Left forelimb (tissue), 1 donor: ENCODE measurements at regions not wholly inside any gene's neighbourhood (a gene's known extent, or its start where the extent isn't known, plus 50 kb on each side); places are given as distances from the start of the nearest gene placed in this dataset.

Experiments used
- DNase-seq: peaks from one replicate; pipeline ENCODE4 v3.0.0-alpha.2; 2018; ENCODE audit warnings: low spot score

DNA sequence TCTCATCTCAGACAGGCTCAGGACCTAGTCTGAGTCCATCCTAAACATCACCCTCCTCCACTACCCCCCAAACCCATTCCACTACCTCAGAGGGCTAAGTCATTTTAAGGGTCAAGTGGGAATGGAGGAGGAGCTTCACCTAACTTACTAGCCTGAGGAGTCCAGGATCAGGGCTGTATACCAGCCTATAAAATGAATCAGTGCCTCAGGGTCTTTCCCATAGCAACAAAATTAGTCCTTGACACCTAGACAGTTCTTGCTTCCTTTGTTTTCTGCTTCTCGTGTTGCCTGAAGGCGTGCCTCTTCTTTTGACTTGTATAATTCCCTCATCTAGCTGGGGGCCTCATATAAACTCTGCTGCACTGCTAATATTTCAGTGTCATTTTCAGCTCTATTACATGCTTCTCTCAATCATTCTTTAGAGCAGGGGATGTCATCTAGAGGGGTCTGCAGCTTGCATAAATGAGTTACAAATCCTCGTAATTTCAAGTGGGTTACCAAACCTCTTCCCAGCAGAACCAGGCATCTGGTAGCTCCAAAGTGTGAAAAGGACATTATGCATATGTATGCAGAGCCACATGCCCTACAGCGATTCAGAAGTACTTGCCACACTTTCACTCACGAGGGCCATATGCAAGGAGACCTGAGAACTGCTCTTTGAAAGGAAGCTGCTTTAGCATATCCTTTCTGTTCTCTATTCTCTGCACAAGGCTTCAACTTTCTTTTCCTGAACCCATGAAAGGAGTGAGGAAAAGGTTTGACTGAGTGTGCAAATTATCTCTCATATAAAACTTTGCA lies 311.7 kb upstream of the SEMA6D start:
- DNase-seq, result no peak

DNA sequence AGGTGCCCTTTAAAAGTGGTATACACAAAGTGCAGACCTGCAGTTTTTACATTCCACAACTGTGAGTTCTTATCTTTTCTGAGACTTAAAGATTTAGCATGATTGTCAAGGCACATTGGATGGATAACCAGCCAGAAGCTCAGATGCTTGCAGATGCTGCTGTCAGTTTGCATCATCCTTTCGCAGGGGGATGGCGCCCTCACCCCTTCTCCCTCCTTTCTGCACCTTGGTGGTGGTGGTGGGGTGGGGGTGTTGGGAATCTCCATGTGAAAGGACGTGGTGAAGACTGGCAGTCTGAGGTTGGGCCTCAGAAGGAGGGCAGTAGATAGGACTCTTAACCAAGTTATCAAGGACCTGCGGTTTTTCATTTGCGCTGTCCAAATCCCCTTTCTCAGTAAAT lies 309.6 kb upstream of the SEMA6D start:
- DNase-seq, result no peak

DNA sequence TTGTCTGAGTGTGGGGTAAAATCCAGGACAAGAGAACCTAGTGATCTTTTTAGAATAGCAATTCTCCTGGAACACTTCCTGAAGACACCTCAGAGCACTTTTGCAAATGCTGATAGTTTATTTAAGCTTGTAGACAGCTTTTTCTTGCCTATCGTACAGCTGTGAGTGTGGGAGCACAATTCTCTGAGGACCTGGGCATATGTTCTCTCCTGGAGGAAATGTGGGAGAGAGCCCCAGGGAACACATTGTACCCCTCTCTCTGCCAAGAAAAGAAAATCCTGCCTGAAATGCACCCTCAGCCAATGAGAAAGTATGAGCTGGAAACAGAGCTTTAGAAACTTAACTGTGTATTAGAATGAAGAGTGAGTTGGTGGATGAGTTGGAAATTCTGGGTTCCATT lies 308.3 kb upstream of the SEMA6D start:
- no peak for DNase-seq

DNA sequence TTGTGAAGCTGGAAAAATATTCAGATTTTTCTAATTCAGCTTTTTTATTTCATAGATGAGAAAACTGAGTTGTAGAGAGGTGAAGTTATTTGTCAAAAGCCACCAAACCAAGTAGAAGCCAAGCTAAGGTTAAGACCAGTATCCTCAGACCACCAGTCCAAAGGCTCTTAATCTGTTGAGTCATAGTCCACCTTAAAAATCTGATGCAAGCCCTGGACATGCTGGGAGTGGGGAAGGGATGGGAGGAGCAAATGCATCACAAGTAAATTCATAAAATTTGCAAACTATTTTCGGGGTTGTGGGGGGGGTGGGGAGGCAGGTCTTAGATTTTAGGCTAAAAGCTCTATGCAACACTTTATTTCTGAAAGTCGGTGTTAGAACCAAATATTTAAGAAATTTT lies 307.7 kb upstream of the SEMA6D start:
- no peak for DNase-seq

DNA sequence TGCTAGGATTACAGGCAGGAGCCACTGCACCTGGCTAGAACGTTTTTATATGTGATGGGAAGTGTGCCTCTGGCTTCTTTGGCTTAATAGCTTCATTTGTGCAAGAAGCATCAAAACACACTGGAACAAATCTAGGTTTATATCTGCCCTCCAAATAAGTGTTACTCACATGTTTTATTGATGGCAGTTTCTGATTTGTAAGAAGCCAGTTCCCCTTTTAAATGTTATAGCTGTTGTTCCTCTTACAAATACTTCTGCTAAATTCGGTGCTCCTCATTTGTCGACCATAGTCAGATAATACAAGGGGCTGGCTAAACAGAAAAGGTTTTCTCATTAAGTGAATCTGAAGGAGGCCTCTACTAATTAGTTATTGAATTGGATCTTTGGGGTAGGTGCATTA lies 307.1 kb upstream of the SEMA6D start:
- DNase-seq, result no peak

DNA sequence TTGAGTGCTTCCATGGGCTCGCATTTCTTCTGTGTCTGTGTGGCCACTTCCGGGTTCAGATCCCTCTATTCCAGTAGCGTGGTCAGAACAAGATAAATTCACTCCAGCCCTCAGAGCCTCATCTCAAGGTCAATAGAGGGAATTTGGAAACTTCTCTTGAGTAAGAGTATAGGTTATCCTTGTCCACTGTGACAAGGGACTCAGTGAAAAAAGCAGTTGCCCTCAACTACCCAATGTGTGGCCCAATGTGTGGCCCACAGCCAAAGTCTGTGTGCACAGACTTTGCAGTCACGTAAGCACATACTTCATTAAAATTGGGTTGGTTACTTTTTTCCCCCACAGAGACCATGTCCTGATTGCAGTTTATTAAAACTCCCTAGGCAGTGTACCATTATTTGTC lies 305.6 kb upstream of the SEMA6D start:
- DNase-seq, result no peak

DNA sequence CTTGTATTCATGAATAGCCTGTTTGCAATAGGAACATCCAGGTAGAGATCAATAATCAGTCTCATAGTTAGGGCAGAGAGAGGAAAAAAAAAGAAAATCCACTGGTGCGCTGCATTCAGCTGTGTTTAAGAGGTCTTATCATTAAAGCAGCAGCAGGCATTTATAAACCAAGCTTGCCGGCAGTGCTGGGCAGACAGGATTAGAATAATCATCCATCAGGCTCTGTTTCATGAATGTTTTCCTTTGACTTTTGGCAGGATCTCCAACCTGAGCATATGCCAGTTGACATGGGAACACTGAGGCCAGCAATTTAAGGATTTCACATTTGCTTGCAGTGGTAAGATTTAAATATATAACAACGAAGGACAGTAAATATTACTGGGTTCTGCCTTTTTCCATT lies 305.2 kb upstream of the SEMA6D start:
- DNase-seq, result no peak

DNA sequence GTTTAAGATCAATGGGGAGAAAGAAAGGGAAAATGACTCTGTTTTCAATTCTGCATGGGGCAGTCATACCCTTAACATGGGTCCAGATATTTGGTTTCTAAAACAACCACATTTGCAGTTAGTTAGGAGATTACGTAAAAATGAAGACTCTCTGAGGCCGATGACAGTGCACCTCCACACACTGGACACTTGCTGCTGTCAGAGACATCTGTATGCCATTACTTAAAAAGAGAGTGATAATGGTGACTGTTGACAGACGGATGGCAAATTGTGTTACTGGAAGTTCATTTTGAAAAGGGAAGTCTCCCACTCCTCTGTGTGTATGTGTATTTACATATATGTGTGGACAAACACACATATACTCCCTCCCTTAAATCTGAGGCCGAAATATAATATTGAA lies 304.5 kb upstream of the SEMA6D start:
- no peak for DNase-seq

DNA sequence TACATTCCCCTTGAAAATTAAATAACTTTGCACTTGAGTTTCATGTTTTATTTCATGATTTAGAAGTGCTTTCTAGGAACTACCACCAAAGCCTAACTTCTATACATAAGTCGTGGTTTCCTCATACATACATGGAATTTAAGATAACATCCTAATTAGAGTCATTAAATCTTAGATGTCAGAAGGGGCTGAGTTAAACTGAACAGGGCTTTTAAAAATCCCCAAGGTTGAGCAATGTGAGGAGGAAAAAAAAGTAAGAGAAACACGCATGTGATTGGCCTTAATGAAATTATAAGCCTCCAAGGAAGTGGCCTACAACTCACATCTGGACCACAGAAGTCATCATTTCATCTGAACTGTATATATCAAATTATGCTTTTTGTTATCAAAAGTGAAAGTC lies 303.1 kb upstream of the SEMA6D start:
- no peak for DNase-seq

DNA sequence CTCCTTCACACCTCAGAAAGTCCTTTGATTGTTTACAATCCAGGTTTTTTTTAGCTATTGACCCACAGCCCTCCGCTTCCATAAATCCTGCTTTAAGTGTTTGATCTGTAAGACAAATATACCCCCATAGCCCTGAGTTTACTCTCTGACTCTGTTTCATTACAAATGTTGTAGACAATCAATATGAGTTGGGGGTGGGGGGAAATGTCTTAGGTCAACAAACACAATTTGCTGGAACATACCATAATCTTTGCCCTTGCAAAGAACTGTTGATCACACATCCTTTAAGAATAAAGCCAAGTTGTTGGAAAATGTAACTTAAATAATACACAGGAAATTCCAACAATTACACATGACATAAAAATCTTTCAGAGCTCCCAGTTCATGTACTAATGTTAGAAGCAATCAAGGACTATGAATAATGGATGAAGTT lies 301.8 kb upstream of the SEMA6D start:
- no peak for DNase-seq

DNA sequence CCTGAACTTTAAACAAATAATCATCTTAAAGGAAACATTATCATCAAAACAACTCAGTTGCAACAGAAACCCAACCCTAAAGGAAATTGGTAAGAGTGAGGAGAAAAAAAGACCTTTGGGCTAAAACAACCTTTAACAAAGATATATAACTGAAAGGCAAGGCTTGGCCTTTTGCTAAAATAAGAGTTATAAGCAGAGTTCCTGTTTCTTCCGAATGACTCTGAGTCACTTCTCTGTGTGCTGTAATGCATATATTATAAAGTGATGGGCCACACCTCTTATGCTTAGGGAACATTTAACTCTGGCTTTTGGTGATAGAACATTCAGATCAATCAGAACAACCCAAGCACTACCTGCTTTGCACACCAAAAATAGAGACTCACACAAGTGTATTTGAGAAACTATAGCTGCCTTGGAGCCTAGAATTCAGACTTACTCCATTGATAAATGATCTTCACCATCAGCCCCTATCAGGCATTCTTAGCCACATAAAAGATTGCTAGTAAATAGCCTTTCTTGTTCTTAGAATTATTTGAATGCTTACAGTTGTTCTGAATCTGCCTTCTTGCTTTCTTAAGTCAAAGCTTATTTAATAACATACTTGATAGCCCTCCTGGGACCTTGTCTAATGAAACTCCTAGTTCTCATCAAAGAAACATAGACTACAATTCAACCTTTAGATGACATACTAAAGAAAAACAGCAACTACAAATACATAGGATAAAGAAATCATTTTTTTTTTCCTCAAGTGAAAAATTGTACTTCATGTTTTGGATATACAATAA lies 294.2 kb upstream of the SEMA6D start:
- no peak for DNase-seq

DNA sequence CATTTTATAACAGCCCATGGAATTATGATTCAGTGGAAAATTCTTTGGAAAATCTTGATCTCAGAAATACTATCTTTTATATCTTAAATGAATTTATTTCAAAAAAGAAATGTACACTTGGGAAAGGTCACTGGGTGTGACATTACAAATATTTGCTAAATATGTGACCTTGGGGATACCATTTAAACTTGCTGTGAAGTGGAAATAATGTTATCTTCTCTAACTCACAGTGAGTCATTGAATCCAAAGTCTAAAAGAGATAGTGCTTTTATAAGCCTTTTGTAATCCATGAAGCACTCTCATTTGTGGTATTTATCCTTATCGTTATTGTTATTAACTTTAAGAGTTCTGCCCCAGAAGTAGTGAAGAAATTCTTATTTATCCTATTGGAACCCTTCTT lies 289.8 kb upstream of the SEMA6D start:
- DNase-seq, result no peak

DNA sequence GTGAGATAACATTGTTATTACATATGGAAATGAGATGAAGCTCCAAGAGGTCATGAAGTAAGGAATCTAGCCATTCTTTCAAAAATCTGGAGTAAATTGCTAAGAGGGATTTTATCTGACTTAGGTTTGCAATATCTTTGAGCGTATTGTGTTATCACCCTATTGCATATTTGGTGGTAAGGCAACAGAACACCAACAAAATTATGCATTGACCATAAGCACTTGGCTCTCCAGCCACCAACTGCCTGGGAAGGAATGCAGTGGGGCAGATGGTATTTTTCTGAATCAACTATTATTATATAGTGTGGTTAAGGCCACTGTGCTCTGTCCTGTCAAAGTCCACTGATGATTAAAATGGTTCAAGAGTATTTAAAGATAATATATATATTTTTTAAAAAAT lies 287.9 kb upstream of the SEMA6D start:
- DNase-seq, result no peak

DNA sequence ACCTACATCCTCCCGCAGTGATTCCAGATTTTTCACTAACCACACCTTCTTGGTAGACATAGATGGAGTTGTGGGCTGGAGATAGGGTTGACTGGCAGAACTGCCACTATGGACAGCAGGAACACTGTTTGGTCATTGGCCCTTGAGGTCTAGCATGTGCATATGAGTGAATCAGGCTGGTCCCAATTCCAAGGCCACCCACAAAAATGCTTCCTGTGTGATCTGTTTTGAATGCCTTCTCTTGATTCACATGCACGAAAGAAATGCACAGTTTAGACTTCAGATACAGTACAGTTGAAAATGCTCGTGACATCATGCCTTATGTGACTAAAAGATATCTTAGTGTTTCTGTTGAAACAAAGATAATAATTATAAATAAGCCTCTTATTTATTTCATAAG lies 285.8 kb upstream of the SEMA6D start:
- DNase-seq, result no peak

DNA sequence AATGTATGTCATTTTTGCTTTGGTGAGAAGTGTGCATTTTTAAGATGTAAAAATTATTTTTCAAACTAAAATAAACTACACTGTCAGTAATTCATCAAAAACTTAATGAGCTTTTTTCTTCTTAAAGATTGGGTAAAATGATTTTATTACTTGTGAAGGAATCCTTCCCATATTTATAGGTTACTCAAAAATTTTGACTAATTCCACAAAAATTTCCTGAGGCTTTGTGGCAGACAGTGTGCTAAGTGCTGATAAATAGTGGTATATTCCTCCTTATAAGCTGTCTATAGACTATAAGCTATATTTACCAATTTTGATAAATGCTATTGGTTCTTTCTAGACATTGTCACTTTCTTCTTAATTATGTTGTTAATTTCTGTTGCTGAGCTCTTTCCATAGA lies 284.5 kb upstream of the SEMA6D start:
- no peak for DNase-seq

DNA sequence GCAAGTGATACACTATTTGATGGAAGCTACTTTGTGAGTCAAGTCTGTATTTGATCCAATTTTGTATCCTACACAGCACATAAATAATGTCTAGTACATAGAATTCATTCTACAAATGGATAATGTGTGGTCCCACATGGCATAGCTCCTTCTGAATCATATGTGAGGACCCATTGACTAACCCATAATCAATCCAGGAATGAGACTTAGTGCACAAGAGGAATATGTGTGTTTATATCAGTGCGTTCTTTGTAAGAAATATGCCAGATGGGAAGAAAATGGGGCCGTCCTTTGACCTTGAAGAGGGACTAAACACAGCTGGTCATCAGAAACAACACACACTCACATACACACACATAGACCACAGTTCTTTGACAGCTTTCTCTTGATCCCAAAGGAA lies 282.7 kb upstream of the SEMA6D start:
- no peak for DNase-seq

DNA sequence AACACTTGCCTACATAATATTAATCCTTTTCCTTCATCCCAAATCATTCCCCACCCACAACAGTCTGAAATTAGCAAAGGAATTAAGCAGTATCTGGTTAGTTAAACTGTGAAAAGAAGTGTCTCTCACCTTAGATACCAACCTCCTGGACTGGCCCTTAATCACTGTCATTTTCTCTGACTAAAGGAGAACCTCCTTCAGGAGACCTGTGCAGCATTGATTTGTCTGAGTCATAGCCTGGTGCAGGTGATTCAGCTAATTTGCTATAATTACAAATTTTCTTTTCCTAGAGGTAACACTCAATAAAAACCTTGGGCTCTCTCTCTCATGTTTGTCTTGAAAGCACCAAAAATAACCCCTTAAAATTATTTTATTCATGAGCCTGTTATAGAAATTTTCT lies 279.8 kb upstream of the SEMA6D start:
- DNase-seq, result no peak

DNA sequence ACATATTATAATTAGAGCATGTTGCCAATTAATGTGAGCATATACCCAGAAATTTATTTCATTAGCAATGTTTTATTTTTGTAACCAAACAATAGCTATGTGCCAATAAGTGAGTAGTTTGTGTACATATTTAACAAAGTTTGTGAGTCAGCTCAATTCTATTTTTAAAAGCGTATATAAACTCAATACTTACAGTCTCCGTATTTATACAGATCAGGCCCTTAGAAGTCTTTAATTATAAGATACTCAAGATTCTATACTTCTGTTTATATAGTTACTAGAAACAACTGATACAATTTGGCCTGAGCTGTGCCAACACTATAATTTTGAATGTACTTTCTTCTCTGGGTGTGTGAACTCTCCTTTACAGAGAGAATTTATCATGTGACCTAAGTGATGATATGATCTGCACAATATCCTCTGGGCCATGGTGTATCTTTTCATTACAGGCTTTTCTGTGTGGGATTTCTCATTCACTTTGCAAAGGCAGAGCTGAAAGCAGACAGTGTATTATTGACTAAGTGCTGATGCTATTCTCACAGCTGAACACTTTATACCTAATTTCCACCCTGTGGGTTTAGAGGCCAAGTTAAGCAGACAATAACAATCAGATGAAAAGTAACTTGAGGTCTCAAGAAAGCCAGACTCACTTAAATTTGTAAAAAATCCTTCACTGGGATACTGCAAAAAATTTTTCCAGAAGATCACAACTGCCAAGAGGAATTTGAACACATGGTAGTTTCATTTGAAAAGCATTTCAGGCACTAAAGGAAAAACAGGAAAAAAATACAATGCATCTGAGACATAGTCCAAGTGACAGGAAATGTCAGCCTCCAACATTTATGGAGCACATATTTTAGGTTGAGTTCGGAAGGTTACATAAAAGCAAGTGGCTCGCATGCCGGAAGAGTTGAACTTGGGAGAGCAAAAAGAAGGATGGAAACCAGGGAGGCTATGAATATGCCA lies 277.9 kb upstream of the SEMA6D start:
- DNase-seq, result no peak

DNA sequence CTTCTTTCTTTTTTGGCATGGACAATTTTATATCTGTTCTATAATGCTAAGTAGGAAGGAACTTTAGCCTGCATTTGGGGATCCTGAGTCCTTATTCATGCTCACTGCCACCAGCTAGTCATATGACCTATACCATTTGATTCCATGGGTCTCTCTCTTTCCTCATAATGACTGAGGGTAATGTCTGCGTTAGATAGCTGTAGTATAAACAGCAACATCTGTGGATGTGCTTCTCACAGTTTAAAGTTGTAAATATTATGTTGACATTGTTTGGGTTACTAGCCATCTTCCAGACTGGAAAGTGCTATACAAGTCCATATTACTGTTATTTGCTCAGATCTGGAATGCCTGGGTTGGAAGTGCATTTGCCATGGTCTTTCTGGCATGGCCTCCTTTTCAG lies 274.9 kb upstream of the SEMA6D start:
- DNase-seq, result no peak

DNA sequence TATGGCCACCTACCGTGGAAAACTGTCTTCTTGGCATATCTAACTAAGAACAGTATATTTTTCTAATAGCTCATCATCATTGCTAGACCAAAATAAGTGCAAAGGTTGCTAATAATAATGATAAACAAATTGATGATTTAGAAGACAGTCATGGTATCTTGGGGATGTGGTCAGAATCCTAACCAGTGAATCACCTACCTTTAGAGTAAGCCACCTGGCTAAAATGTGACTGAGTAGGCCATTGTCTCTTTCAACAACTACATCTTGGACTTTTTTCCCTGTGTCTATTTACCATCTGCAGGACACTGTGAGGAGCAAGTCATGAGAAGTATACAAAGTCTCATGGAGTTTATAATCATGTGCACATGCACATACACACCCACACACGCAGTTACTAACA lies 273.5 kb upstream of the SEMA6D start:
- no peak for DNase-seq

DNA sequence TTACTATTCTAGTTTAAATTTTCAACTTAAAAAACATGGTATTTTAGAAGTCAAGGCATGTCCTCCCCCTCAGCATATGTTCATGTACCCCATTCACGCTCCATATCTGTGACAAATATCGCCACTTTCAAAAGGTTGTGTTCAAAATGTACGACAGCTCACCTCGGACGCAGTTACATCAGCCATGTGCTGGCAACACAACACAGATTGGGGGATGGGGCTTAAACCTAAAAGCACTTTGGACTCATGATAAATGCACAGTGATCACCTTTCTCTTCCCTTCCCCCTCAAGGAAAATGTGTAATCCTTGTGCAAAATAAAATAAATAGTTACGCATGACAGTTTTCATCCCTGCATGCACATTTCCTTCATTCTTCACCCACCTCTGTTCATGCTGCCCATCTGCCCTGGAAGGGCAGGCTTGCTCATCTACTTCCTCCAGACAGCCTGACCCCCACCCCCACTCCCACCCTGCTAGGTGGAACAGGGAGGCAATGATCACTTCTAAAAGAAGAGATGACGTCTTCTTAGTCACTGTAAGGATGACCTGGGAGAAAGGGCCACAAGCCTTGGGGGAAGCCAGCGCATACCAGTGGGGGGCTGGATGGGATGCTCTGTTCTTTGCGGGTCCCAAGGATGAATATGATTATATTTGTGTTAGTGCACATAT lies 271.4 kb upstream of the SEMA6D start:
- DNase-seq, result no peak
